ENCODE measurements at regions not wholly inside any gene's neighbourhood (a gene's known extent, or its start where the extent isn't known, plus 50 kb on each side); places are given as distances from the start of the nearest gene placed in this dataset.

DNA sequence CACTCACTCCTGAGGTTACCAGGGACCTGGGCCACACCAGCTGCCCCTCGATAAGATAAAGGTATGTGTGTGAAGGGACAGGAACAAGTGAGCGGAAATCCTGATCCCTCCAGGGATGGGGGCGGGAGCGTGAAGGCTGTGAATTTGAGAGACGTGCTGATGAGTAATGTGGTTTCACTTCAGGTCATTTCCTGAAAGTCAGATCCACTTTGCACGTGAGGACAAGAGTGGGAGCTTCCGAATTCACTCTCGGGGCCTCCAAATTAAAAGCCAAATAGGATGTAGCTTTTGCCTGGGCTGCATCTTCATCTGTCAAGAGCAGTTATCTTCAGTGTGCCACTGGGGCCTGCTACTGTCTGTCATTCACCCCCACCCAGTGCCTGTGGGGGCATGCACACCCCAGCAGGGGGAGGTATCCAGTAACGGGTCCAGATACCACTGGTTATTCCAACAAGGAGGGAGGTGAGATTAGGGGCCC is 87.4 kb upstream of the LHX1 start (continued):
- no peak for TF ChIP-seq POLR2A (IDR thresholded peaks at IDR 0.05; ENCODE audit: borderline replicate concordance, extremely low read depth, insufficient read depth, insufficient read length)

GRCh38 chr17:36850790-36851189 is 86.5 kb upstream of the LHX1 start:
- no peaks in the 10 kb centered on the region for H3K9me3 ChIP-seq (ENCODE audit: control insufficient read depth in 1 of 2, insufficient read depth in 1 of 2, low read depth in 1 of 2, low read length in 2 of 2)
- H3K9ac ChIP-seq (ENCODE audit: low read length) = peak overlapping the region; percentile 33
- peaks cover 25 to 45% of the 10 kb centered on the region in 2 experiments for H3K4me1 ChIP-seq (ENCODE audit: control insufficient read depth in 1 of 2, insufficient read depth in 2 of 2, low read length in 2 of 2)
- H3K79me2 ChIP-seq (ENCODE audit: insufficient read depth, low read length) = no peaks in the 10 kb centered on the region
- no peaks in the 10 kb centered on the region for H3K36me3 ChIP-seq (ENCODE audit: control insufficient read depth in 1 of 2, insufficient read depth in 2 of 2, low read length in 2 of 2)
- H2AFZ ChIP-seq (ENCODE audit: low read depth, low read length, poor library complexity, severe bottlenecking) = no peak overlapping the region
- intact Hi-C loops (cut with micrococcal nuclease) = loop anchor here (2.0 to 10.0 kb wide), 2 partner anchors 70 to 194 kb away; no protein-coding TSS in a partner anchor
- H3K4me3 ChIP-seq (replicated peaks in 1 of 2; ENCODE audit: low read depth in 1 of 2, low read length in 2 of 2) = peak overlapping the region in 1 of 2 experiments; percentile 27; a peak in 2 of 4 replicates
- peak overlapping the region; percentile 70 for H3K4me2 ChIP-seq (ENCODE audit: low read length)
- peak; percentile 39 for DNase-seq (ENCODE audit: low read depth, low spot score)
- BruUV-seq (replicated peaks) = no TSS peak
- POLR2A ChIA-PET = no interaction called here
- TF ChIP-seq SIN3A (IDR thresholded peaks at IDR 0.05; ENCODE audit: low read depth) (no peak), POLR2A (IDR thresholded peaks at IDR 0.05; ENCODE audit: borderline replicate concordance, extremely low read depth, insufficient read depth, insufficient read length) (no peak), SP1 (IDR thresholded peaks at IDR 0.05; ENCODE audit: low read depth) (peak; percentile 45), FOSL1 (IDR thresholded peaks at IDR 0.05; ENCODE audit: low read depth) (peak; percentile 73), JUND (IDR thresholded peaks at IDR 0.05) (peak; percentile 70)
- H3K27me3 ChIP-seq (ENCODE audit: insufficient read depth, low read length) = no peaks in the 10 kb centered on the region
- no peaks in the 10 kb centered on the region for H4K20me1 ChIP-seq (ENCODE audit: insufficient read depth)
- peak overlapping the region; percentile 51 for H3K27ac ChIP-seq (ENCODE audit: low read depth, low read length)
- peak; percentile 58 for ATAC-seq
- H3K9me2 ChIP-seq (ENCODE audit: insufficient read depth) = no peaks in the 10 kb centered on the region
- RAD21 ChIA-PET (ENCODE audit: low non-redundant PET in 1 of 2, low total read pairs in 2 of 2, uncharacterized antibody in 2 of 2, unreplicated experiment in 2 of 2) = no interaction called here
- CTCF ChIA-PET = no interaction called here

DNA sequence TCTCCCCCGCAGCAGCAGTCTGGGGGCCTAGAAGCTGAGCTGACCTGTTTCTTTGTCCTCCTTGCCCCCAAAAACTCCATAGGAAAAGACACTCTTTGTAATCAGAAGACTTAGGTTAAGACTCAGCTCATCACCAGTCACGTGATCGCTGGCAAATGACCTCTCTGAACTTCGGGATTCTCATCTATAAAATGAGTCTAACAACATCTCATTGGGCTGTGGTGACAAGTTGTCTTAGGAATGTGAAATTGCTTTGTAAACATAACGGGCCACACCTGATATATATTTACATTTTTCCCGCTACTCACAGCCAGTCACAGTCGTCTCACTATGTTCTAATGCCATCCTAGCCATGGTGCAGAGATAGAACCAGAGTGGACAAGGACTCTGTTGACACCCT is 86.0 kb upstream of the LHX1 start:
- no peaks in the 10 kb centered on the region for H3K36me3 ChIP-seq (ENCODE audit: control insufficient read depth in 1 of 2, insufficient read depth in 2 of 2, low read length in 2 of 2)
- RAD21 ChIA-PET (ENCODE audit: low non-redundant PET in 1 of 2, low total read pairs in 2 of 2, uncharacterized antibody in 2 of 2, unreplicated experiment in 2 of 2) = no interaction called here
- H4K20me1 ChIP-seq (ENCODE audit: insufficient read depth) = no peaks in the 10 kb centered on the region
- BruUV-seq (replicated peaks) = no TSS peak
- H2AFZ ChIP-seq (ENCODE audit: low read depth, low read length, poor library complexity, severe bottlenecking) = peak overlapping the region; percentile 20
- DNase-seq (ENCODE audit: low read depth, low spot score) (no peak), ATAC-seq (0 out of 2 replicates have a peak, but pooled peaks have one; percentile 5)
- intact Hi-C loops (cut with micrococcal nuclease) = loop anchor here (2.0 to 10.0 kb wide), 2 partner anchors 70 to 194 kb away; no protein-coding TSS in a partner anchor
- peak overlapping the region; percentile 70 for H3K4me2 ChIP-seq (ENCODE audit: low read length)
- no peaks in the 10 kb centered on the region for H3K27me3 ChIP-seq (ENCODE audit: insufficient read depth, low read length)
- POLR2A ChIA-PET = no interaction called here
- H3K9me3 ChIP-seq (ENCODE audit: control insufficient read depth in 1 of 2, insufficient read depth in 1 of 2, low read depth in 1 of 2, low read length in 2 of 2) = no peaks in the 10 kb centered on the region
- peaks cover 25 to 45% of the 10 kb centered on the region in 2 experiments for H3K4me1 ChIP-seq (ENCODE audit: control insufficient read depth in 1 of 2, insufficient read depth in 2 of 2, low read length in 2 of 2)
- H3K27ac ChIP-seq (ENCODE audit: low read depth, low read length) = no peak overlapping the region
- H3K4me3 ChIP-seq (replicated peaks in 1 of 2; ENCODE audit: low read depth in 1 of 2, low read length in 2 of 2) = peak overlapping the region in 1 of 2 experiments; percentile 27; a peak in 1 of 4 replicates
- CTCF ChIA-PET = no interaction called here
- no peaks in the 10 kb centered on the region for H3K79me2 ChIP-seq (ENCODE audit: insufficient read depth, low read length)
- TF ChIP-seq SIN3A (IDR thresholded peaks at IDR 0.05; ENCODE audit: low read depth) (no peak), POLR2AphosphoS5 (IDR thresholded peaks at IDR 0.05; ENCODE audit: low read depth, low read length) (no peak), ZNF274 (IDR thresholded peaks at IDR 0.05; ENCODE audit: low read depth, low read length) (no peak), SP1 (IDR thresholded peaks at IDR 0.05; ENCODE audit: low read depth) (no peak), CBX3 (IDR thresholded peaks at IDR 0.05; ENCODE audit: low read depth) (no peak; the same call in 1 of the 2 replicates), EGR1 (IDR thresholded peaks at IDR 0.05; ENCODE audit: low read depth) (no peak), ZFX (IDR thresholded peaks at IDR 0.05) (no peak), JUND (IDR thresholded peaks at IDR 0.05) (no peak), POLR2A (IDR thresholded peaks at IDR 0.05; ENCODE audit: borderline replicate concordance, extremely low read depth, insufficient read depth, insufficient read length) (no peak), MAX (IDR thresholded peaks at IDR 0.05) (no peak), CEBPB (IDR thresholded peaks at IDR 0.05; ENCODE audit: low read depth) (no peak), ATF3 (IDR thresholded peaks at IDR 0.05) (no peak), YY1 (IDR thresholded peaks at IDR 0.05; ENCODE audit: extremely low read depth, insufficient replicate concordance, low read depth, low read length) (no peak), FOSL1 (IDR thresholded peaks at IDR 0.05; ENCODE audit: low read depth) (no peak), ELF1 (IDR thresholded peaks at IDR 0.05; ENCODE audit: borderline replicate concordance, low read depth) (no peak), EZH2phosphoT487 (IDR thresholded peaks at IDR 0.05; ENCODE audit: borderline replicate concordance) (no peak)
- TF ChIP-seq, protein P1, sequence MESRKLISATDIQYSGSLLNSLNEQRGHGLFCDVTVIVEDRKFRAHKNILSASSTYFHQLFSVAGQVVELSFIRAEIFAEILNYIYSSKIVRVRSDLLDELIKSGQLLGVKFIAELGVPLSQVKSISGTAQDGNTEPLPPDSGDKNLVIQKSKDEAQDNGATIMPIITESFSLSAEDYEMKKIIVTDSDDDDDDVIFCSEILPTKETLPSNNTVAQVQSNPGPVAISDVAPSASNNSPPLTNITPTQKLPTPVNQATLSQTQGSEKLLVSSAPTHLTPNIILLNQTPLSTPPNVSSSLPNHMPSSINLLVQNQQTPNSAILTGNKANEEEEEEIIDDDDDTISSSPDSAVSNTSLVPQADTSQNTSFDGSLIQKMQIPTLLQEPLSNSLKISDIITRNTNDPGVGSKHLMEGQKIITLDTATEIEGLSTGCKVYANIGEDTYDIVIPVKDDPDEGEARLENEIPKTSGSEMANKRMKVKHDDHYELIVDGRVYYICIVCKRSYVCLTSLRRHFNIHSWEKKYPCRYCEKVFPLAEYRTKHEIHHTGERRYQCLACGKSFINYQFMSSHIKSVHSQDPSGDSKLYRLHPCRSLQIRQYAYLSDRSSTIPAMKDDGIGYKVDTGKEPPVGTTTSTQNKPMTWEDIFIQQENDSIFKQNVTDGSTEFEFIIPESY (IDR thresholded peaks at IDR 0.05; ENCODE audit: extremely low read depth, insufficient replicate concordance, low read length) = no peak
- H3K9ac ChIP-seq (ENCODE audit: low read length) = peak overlapping the region; percentile 33; the same call in 1 of the 2 replicates
- no peaks in the 10 kb centered on the region for H3K9me2 ChIP-seq (ENCODE audit: insufficient read depth)
